GM19438 (cell line): ENCODE measurements at regions not wholly inside any gene's neighbourhood (a gene's known extent, or its start where the extent isn't known, plus 50 kb on each side); places are given as distances from the start of the nearest gene placed in this dataset.

Experiments
- ATAC-seq: cut with Tn5 transposase; IDR thresholded peaks from one replicate; pipeline ENCODE4 v1.9.1; 2021; ENCODE audit warnings: low read depth; ENCODE audit not compliant: unreplicated experiment

- peak; percentile 98 for ATAC-seq
These were observed 168.3 kb downstream of the SPRY1 start for GRCh38 chr4:123564758-123565346.

- ATAC-seq, result no peak
These were observed 172.3 kb downstream of the SPRY1 start for GRCh38 chr4:123568936-123569335.

GRCh38 chr4:123569541-123569940 is 172.9 kb downstream of the SPRY1 start:
- ATAC-seq, result no peak

- ATAC-seq, result no peak
These were observed 177.4 kb downstream of the SPRY1 start for GRCh38 chr4:123573866-123574508.

- ATAC-seq, result no peak
These were observed 178.7 kb downstream of the SPRY1 start for GRCh38 chr4:123575291-123575690.

- ATAC-seq, result no peak
These were observed 180.8 kb downstream of the SPRY1 start for GRCh38 chr4:123577225-123577906.

GRCh38 chr4:123578276-123579029 is 181.9 kb downstream of the SPRY1 start:
- ATAC-seq, result no peak

- ATAC-seq, result no peak
These were observed 183.4 kb downstream of the SPRY1 start for GRCh38 chr4:123579961-123580360.

- ATAC-seq, result no peak
These were observed 184.5 kb downstream of the SPRY1 start for GRCh38 chr4:123580981-123581664.

- ATAC-seq, result no peak
These were observed 185.2 kb downstream of the SPRY1 start for GRCh38 chr4:123581802-123582201.

GRCh38 chr4:123583043-123583442 is 186.4 kb downstream of the SPRY1 start:
- no peak for ATAC-seq

GRCh38 chr4:123585111-123585510 is 188.5 kb downstream of the SPRY1 start:
- no peak for ATAC-seq

GRCh38 chr4:123587983-123588494 is 191.4 kb downstream of the SPRY1 start:
- ATAC-seq, result peak; percentile 8

GRCh38 chr4:123588631-123589241 is 192.1 kb downstream of the SPRY1 start:
- peak; percentile 56 for ATAC-seq

GRCh38 chr4:123589301-123589700 is 192.7 kb downstream of the SPRY1 start:
- no peak for ATAC-seq

- ATAC-seq, result no peak
These were observed 195.3 kb downstream of the SPRY1 start for GRCh38 chr4:123591875-123592274.

- ATAC-seq, result no peak
These were observed 197.1 kb downstream of the SPRY1 start for GRCh38 chr4:123593655-123594054.

GRCh38 chr4:123596805-123597204 is 200.2 kb downstream of the SPRY1 start:
- no peak for ATAC-seq

- ATAC-seq, result no peak
These were observed 201.0 kb downstream of the SPRY1 start for GRCh38 chr4:123597586-123597985.

- ATAC-seq, result no peak
These were observed 201.7 kb downstream of the SPRY1 start for GRCh38 chr4:123598331-123598730.
